NCI-H1105 treated with DMSO at 0.1 percent for 48 hours (cell line): ENCODE measurements at regions not wholly inside any gene's neighbourhood (a gene's known extent, or its start where the extent isn't known, plus 50 kb on each side); places are given as distances from the start of the nearest gene placed in this dataset.

Source experiments
- DNase-seq: peaks from one replicate; lab custom pipeline; 2025; lab: John Stamatoyannopoulos, UW

DNA sequence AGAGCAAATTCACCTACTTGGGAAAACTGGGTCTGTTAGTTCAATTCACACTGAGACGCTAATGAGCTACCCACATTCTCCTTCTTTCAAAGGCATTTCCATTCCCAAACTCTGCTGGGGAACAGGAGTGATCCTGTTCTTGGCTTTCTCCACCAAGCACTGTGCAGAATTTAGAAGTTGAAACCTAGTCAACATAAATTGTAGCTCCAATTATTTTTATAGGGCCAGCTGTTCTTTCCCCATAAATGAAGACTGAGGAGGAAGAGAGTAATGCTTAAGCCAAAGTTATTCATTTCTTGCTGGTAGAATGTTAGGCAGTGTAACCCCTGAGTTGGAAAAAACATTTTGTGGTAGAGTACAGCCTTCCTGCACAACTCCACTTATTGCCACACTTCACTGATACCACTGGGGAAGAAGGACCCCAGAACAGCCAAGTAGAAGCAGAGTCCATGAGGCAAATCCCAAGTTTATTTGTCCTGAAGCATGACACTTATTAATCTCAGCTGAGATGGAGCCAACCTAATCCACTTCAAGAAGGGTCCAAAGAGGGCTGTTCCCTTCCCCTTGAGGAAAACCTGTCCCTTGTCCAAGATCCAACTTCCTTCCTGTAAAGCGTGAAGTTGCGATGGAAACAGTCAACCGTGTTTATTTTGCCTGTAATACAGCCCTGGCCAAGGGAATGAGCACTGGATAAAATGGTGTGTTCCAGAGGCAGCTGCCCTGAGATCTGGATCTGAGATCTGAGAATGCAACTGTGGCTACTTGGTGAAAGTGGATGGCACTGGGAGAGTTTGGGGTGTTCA is 151.8 kb downstream of the TBX5 start:
- no peak for DNase-seq

DNA sequence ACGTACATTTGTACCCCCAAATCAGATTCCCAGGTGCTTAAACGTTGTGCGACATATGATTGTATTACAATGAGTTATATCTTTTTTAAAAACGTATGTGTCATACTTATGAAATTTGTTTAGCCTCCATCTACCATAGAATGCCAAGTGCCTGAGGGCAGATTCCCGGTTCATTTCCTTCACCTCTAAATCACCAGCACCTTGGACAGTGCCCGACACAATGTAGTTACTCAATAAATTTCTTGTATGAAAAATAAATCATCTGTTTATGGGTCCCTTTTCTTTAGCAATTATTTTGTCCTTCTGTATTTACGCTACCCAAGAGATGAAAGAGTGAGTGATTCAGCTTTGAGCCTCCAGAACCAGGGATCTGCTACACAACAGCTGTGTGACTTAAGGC is 157.4 kb downstream of the TBX5 start:
- DNase-seq = no peak

DNA sequence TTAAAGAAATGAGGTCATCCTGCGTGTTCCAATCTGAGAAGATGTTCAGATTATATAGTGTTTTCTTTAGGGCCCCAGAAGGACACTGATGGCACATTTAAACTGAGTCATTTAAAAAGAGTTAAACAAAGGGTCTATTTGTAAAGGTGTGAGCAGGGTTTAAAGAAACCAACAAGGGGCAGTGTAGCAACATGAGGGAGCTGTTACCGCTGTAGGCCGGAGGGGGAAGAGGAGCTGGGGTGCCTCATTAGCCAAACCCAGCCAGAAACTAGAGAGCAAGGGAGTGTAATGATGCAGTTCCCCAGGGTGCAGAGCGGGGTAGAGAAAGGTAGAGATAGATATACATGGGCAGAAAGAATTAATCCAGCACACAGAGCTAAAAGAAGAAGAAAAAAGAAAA is 160.4 kb downstream of the TBX5 start:
- no peak for DNase-seq

DNA sequence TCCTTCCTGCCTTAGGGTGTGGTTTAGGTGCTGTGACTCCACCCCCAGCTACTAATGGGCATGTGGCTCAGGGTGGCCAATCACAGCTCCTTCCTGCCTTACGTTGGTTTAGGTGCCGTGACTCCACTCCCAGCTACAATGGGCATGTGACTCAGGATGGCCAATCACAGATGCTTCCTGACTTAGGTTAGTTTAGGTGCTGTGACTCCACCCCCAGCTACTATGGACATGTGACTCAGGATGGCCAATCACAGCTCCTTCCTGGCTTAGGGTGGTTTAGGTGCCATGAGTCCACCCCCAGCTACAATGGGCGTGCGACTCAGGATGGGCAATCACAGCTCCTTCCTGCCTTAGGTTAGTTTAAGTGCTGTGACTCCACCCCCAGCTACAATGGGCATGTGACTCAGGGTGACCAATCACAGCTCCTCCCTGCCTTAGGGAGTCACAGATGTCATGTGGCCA is 163.9 kb downstream of the TBX5 start:
- no peak for DNase-seq

DNA sequence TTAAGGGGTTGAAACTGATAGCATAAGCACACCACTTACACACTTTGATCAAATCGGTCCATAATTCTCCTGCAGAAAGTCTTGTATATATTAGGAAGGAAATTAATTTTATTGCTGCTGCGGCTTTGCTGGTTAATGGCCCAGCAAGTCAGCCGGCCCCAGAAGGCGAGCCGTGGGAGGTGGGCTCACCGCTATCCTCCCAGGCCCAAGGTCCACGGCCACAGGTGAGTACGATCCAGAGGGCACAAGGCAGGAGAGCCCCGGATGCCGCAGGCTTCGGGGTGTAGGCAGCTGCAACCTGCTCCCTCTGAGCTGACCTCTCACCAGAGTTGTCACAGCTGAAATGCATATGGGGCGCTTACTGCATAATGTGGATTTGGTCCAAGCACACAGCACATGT is 165.7 kb downstream of the TBX5 start:
- peak; percentile 64 for DNase-seq

DNA sequence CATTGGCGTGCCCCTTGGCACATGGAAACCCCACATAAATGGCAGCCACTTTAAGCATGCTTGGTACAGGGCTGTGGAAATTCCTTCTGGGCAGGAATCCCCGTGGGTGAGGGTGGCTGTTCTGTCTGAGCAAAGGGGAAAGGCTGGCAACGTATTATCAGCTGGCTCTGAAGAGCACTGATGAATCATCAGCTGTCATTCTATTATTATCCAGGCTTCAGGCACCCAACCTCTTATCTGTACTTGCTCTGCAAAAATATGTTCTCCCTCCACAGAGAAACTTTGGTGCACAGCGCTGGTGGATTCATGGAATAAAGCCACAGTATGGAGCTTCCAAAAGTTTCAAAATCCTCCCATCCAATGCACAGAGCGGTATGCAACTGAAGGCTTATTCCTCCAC is 167.1 kb downstream of the TBX5 start:
- DNase-seq = no peak

DNA sequence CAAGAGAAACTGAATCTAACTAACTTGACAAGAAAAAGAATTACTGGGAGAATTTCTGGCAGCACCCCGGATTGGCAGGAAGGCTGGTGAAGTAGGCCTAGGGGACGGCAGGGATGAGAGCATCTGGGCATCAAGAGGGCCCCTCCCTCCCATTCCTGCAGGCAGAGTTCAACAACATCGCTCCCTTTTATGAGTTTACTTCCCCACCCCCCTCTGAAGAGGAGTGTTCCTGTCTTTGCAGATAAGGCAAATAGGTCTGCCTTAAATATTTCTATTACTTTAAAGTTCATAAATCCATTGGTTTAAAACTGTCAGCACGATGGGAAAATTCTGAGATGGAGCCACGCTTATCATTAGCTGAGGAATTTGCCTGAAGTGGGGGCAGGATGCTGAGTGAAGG is 168.7 kb downstream of the TBX5 start:
- no peak for DNase-seq

DNA sequence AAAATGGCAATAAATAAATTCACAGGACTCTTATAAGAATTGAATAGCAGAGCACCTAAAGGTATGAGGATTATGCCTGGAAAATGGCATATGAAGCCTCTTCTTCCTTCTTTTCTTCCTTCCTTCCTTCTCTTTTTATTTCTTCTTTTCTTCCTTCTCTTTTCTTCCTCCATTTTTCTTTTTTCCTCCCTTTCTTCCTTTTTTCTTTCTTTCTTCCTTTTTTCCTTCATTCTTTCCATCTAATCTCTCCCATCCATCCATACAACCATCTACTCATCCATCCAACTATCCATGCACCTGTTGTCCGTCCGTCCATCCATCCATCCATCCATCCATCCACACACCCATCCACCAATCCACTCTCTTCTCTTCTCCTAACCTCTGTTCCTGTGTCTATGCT is 173.8 kb downstream of the TBX5 start:
- DNase-seq = no peak

DNA sequence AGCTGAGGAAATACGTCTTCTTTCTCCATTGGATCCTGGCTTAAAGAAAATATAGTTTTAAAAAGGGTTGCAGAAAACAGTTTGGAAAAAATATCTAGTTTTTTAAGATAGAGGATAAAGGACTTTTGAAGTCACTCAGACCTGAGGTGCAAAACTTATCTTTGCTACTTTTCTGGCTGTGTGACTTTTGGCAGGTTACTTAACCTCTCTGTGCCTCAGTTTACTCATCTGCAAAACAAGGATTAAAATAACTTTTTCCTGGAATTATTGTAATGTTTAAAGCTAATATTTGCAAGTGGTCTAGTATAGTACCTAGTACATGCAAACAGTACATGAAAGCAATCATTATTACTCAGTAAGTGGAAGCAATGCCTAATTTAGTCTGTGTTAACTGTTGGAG is 176.8 kb downstream of the TBX5 start:
- no peak for DNase-seq

DNA sequence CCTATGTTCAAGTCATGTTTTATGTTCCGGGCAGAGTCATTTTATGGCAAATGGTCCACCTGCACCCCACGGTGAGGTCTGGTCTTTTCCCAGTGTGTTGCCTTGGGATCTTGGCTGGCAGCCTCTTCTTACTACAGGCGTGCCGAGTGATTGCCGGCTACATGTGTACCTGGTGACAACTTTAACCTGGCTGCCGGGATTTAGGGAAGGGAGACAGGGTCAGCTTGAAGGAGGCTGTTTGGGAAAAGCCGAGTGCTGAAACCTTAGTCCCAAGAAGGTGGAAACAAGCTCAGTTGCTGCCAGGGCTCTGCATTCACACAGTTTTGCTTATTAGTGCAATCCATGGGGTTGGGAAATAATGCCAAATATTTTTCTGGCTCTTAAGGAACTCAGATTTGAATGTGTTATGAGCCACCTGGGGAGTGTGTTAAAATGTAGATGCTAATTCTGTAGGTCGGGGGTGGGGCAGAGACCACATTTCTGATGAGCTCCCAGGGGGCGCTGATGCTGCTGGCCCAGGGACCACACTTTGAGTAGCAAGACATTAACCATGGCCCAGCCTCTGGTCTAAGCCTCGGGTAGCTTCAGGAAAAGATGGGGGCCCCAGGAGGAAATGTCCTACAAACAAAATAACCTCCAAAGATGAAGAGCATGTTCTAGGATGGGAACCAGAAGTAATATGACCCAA is 179.6 kb downstream of the TBX5 start:
- DNase-seq = no peak

DNA sequence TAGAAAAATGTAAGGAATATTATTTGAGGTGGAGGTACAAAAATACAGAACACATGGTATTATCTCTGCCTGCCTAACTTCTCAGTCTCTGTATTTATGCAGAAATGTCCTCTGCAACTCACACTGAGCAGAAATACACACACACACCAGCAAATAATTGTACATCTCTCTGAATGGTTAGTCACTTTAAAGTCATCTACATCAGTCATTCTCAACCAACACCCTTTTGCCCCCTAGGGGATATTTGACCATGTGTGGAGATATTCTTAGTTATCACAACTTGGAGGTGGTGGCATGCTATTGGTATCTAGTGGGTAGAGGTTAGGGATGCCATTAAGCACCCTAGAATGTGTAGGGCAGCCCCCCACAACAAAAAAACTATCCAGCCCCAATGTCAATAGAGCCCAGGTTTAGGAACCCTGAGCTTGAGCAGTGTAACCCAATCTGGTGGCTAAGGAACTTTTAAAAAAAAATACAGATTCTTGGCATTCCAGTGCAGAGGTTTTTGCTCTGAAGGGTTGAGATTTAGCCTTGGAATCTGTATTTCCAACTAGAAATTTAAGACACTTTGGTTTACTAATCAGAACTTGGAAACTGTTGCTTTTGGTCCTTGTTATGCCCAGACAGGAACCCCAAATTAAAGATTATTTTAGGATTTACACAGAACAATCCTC is 183.8 kb downstream of the TBX5 start:
- DNase-seq = no peak

DNA sequence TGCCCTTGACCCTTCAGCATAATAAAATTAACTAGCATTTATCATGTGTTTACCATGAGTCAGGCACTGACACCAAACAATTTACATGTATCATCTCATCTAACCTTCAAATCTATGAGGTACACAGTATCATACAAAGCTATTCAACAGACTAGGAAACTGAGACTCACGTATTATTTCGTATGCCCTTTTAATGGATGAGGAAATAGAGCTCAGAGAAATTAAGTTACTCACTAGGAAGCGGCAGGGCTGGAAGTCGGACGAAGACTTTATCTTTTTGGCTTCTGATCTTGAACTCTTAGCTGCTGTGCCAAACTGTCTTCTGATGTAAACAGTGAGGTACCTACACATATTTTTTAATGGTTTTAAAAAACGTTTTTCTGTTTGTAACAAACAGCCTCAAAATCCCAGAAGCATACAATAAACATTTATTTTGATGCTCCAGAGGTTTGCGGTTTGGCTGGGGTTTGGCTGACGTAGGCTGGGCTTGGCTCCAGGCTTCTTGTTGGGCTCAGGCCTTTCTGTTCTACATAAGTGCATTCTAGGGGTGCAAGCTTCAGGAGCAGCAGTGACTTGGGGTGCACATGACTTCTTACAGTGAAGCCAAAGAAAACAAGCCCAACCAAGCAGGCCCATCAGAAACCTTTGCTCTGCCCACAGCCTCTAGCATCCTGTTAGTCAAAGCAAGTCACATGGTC is 184.7 kb downstream of the TBX5 start:
- DNase-seq = no peak

DNA sequence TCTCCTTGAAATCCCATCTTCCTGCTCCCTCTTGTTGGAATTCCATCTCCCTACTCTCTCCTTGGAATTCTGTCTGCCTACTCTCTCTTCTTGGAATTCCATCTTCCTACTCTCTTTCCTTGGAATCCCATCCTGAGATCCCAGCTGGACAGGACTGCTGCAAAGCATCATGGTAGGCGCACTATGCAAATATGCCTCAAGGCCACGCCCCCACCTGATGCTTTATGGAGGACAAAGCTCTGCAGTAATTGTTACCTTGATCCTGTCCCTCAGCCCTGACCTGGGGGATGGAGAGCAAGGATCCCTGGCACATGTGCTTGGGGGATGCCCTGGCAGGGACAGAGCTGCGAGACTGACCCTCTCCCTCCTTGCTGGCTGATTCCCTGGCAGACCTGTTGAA is 185.6 kb downstream of the TBX5 start:
- no peak for DNase-seq

DNA sequence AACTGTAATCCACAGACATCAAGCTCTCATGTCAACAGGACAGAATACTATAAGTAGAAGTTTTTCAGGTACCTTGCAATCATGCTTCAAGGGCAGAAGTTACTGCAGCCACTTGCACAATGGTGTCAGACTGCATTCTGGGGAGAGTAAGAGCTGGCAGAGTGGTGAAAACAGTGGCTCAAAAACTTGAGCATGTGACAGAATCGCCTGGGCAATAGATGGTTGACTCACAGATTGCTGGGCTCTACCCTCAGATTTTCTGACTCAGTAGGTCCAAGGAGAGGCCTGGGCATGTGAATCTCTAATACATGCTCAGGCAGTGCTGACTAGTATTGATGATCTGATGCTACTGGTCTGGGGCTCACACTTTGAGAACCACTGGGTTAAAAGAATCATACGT is 187.8 kb downstream of the TBX5 start:
- DNase-seq = no peak

DNA sequence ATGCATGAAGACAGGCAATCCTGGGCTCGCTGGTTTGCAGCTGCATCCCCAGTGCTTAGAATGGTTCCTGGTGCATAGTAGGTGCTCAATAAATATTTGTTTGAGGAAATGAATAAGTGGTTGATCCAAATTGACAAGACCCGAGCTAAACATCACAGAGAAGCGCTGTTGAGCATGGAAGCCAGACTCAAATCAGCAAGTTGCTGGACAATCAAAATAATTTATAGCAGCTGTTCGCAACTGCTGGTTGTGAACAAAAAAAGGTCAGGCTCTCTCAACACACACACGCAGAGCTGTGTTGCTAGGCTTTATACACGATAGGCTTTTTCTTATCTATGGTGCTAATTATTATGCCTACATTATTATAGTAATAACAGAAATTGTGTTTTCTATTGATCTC is 190.2 kb downstream of the TBX5 start:
- DNase-seq = no peak

DNA sequence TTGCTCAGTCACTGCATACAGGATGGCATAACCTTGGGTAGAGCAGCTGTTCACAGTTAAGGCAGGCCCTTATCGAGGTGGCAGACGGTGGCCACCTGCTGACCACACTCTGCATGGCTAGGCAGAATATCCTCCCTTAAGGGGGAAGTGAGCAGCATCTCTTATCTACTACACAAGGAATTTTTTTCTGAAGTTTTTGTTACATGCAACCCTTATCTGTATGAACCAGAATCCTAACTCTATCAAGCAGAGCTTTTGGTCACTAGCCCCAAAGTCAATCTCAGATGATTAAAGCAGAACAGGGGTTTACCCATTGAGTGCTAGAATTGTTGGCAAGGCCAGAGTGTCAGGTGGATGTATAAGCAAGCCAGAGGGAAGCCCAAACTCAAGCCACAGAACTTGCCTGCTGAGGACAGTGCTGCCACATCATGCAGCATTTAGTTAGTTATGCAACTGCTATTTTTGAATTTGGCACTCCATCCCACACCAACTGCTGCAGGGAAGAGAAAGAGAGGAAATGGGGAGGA is 192.8 kb downstream of the TBX5 start:
- DNase-seq = no peak

DNA sequence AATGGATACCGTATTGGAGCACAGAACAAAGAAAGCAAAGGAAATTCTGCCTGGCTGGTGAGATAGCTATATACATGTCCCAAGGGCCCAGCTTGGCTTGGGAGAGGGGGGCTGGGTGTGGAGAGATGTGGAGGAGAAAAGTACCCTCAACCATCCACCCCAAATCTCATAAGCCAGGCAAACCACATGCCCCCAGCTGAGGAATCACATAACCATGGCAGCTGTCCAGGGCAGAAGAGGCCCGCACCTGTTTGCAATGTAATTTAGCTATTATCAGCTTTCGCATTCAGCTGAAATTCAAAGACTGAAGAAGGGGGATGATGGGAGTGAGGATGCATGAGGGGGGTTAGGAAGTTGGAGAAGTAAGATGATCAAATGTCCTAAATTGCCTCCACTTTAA is 196.1 kb downstream of the TBX5 start:
- peak; percentile 95 for DNase-seq

DNA sequence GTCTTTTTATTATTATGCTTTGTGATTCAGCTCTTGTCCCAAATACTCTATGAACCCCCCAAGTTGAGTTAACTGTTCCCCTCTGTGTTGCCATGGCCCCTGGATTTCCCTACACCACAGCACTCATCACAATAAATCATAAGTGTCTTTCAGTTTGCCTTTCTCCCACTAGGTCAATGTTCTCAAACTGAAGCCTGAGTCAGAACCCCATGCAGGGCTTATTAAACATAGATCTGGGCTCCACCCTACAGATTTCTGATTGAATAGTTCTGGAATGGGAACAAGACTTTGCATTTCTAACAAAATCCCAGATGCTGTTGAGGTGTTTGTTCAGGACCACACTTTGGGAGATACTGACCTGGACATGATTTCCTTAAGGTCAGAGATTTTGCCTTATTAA is 199.4 kb downstream of the TBX5 start:
- no peak for DNase-seq

DNA sequence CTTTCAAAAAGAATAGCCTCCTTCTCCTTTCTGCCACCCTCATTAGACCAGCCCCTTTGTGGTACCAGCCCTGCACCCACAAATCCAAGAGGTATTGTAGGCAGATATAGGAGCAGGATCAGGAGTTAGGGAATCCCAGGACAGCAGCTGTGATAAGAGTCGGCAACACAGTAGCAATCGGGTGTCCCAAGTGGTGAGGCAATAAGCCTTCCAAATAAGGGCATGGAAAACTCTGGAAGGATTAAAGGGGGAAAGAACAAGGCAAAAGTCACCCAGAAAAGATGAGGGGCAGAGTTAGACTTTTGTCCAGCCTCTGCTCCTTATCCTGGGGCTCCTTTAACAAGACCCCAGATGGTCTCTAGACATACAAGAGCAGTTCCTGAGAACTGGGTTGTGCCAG is 204.2 kb downstream of the TBX5 start:
- no peak for DNase-seq

DNA sequence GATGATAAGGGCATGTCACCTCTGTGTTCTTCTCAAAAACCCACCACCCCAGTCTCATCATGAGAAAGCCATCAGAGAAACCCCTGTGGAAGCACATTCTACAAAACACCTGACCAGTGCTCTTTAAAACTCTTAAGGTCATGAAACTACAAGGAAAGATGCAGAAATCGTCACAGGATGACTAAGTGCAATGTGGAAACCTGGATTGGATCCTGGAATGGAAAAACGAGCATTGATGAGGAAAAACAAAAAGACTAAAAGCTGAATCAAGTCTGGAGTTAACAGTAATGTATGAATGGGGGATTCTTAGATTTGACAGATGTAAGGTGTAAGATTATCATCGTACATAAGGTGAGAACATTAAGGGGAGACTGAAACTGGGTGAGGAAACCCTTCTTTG is 211.0 kb downstream of the TBX5 start:
- no peak for DNase-seq

DNA sequence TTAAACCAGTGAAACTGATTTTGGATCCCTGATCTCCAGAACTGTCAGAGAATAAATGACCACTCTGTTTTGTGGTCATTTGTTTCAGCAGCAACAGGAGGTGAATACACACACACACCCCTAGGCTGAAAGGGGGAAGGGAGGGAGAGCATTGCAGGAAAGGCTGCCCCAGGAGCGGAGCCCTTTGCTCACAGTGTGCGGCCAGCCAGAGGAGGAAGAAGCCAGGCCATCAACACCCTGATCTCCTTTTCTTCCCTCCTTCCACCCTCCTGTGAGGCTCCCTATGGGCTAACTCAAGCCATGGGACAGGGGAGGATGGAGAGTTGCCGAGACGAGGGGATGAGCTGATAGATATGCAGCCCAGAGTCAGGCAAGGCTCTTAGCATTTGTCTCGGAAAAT is 211.9 kb downstream of the TBX5 start:
- DNase-seq = no peak

DNA sequence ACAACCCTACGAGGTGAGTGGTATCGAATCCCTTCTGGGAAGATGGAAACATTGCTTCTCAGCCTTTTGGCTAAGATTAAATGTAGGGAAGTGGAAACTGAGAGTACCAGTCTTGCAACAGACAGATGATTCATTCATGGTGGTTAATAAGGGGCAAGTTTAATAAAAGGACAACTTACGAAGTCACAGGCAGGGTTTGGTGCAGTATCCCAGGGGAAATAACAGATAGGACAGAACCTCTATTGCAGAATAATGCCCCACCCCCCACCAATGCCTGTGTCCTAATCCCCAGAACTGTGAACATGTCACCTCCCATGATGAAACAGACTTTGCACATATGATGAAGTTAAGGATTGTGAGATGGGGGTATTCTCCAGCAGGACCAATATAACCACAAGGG is 212.5 kb downstream of the TBX5 start:
- DNase-seq = no peak
